Ishikawa (cell line): ENCODE measurements at regions not wholly inside any gene's neighbourhood (a gene's known extent, or its start where the extent isn't known, plus 50 kb on each side); places are given as distances from the start of the nearest gene placed in this dataset.

Source experiments
- CEBPB ChIP-seq: IDR thresholded peaks from 2 replicates; pipeline ENCODE4 v1.6.1; 2012
- CREB1 ChIP-seq: IDR thresholded peaks from 2 replicates; pipeline ENCODE4 v1.6.1; 2012; ENCODE audit warnings: low read depth
- EGR1 ChIP-seq: IDR thresholded peaks from 2 replicates; pipeline ENCODE4 v1.6.1; 2012
- EP300 ChIP-seq: IDR thresholded peaks from 2 replicates; pipeline ENCODE4 v1.6.1; 2012; ENCODE audit warnings: borderline replicate concordance
- FOXM1 ChIP-seq: IDR thresholded peaks from 2 replicates; pipeline ENCODE4 v1.6.1; 2012; ENCODE audit warnings: low read depth, borderline replicate concordance
- NFIC ChIP-seq: IDR thresholded peaks from 2 replicates; pipeline ENCODE4 v1.6.1; 2012
- RAD21 ChIP-seq: IDR thresholded peaks from 2 replicates; pipeline ENCODE4 v1.6.1; 2012; ENCODE audit warnings: low read depth
- TAF1 ChIP-seq: IDR thresholded peaks from 2 replicates; pipeline ENCODE4 v1.6.1; 2012; ENCODE audit warnings: low read depth, mild to moderate bottlenecking
- TCF12 ChIP-seq: IDR thresholded peaks from 2 replicates; pipeline ENCODE4 v1.6.1; 2012; ENCODE audit warnings: low read depth
- TEAD4 ChIP-seq: IDR thresholded peaks from 2 replicates; pipeline ENCODE4 v1.6.1; 2012
- YY1 ChIP-seq: IDR thresholded peaks from 2 replicates; pipeline ENCODE4 v1.6.1; 2012; ENCODE audit warnings: low read depth
- ZBTB7A ChIP-seq: IDR thresholded peaks from 2 replicates; pipeline ENCODE4 v1.6.1; 2012; ENCODE audit warnings: low read depth
- TF ChIP-seq, protein P1 (sequence below): IDR thresholded peaks from 2 replicates; pipeline ENCODE4 v1.6.1; 2012
- TF ChIP-seq, protein P2 (sequence below): IDR thresholded peaks from 2 replicates; pipeline ENCODE4 v1.6.1; 2012
- TF ChIP-seq, protein P3 (sequence below): IDR thresholded peaks from 2 replicates; pipeline ENCODE4 v1.6.1; 2012; ENCODE audit warnings: low read depth, mild to moderate bottlenecking

DNA sequence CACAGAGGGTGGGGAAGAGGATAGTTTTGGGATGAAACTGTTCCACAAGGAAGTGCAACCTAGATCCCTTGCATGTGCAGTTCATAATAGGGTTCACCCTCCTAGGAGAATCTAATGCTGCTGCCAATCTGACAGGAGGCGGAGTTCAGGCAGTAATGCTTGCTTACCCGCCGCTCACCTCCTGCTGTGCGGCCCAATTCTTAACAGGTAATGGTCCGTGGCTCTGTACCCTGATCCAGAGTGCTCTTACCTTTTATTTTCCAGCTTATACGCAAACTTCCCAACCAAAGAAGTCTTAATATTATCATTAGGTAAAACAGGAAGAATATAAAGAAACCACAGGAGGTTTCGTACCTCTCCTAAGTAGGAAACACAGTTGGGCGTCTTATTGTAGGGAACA lies 82.7 kb upstream of the CD302 start:
- TF ChIP-seq, protein P1, sequence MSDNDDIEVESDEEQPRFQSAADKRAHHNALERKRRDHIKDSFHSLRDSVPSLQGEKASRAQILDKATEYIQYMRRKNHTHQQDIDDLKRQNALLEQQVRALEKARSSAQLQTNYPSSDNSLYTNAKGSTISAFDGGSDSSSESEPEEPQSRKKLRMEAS: no peak
- TF ChIP-seq YY1: no peak
- TF ChIP-seq ZBTB7A: no peak
- TF ChIP-seq FOXM1: no peak
- no peak for TF ChIP-seq EP300
- no peak for TF ChIP-seq CREB1
- peak; percentile 70 for TF ChIP-seq TCF12
- no peak for TF ChIP-seq CEBPB
- TF ChIP-seq TEAD4: peak; percentile 66
- 0 out of 2 replicates have a peak, but pooled peaks have one; percentile 5 for TF ChIP-seq RAD21
- TF ChIP-seq EGR1: no peak
- TF ChIP-seq, protein P2, sequence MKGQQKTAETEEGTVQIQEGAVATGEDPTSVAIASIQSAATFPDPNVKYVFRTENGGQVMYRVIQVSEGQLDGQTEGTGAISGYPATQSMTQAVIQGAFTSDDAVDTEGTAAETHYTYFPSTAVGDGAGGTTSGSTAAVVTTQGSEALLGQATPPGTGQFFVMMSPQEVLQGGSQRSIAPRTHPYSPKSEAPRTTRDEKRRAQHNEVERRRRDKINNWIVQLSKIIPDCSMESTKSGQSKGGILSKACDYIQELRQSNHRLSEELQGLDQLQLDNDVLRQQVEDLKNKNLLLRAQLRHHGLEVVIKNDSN: peak; percentile 3; the same call in 1 of the 2 replicates
- TF ChIP-seq, protein P3, sequence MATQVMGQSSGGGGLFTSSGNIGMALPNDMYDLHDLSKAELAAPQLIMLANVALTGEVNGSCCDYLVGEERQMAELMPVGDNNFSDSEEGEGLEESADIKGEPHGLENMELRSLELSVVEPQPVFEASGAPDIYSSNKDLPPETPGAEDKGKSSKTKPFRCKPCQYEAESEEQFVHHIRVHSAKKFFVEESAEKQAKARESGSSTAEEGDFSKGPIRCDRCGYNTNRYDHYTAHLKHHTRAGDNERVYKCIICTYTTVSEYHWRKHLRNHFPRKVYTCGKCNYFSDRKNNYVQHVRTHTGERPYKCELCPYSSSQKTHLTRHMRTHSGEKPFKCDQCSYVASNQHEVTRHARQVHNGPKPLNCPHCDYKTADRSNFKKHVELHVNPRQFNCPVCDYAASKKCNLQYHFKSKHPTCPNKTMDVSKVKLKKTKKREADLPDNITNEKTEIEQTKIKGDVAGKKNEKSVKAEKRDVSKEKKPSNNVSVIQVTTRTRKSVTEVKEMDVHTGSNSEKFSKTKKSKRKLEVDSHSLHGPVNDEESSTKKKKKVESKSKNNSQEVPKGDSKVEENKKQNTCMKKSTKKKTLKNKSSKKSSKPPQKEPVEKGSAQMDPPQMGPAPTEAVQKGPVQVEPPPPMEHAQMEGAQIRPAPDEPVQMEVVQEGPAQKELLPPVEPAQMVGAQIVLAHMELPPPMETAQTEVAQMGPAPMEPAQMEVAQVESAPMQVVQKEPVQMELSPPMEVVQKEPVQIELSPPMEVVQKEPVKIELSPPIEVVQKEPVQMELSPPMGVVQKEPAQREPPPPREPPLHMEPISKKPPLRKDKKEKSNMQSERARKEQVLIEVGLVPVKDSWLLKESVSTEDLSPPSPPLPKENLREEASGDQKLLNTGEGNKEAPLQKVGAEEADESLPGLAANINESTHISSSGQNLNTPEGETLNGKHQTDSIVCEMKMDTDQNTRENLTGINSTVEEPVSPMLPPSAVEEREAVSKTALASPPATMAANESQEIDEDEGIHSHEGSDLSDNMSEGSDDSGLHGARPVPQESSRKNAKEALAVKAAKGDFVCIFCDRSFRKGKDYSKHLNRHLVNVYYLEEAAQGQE: no peak
- TF ChIP-seq TAF1: no peak
- peak; percentile 56 for TF ChIP-seq NFIC

DNA sequence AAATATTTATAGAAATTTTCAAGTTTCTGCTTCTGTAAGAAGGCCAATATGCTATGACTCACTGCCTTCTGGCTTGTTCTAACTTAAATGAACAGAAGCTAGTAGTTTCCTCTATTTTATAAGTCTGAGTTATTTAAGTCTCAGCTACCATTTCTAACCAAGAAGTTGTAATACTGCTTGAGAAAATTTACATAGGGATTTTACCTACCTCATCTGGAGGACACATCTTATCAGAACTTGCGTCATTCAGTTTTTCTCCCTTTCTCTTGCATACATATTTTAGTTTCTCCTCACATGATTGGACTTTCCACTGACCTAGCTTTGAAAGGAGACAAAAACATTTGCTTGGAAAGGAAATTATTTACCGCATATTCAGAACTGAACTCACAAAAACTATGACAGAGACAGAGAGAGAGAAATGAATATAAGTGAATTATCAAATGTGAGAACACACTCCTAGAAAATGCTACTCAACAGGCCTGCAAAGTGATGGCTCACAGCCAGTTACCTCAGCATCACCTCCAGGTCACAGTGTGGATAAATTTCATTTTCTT lies 81.1 kb upstream of the CD302 start:
- TF ChIP-seq RAD21 (no peak), FOXM1 (no peak), YY1 (no peak), NFIC (no peak), TAF1 (no peak), TCF12 (no peak), ZBTB7A (no peak), TEAD4 (no peak), CEBPB (no peak)
- TF ChIP-seq, protein P2: no peak

DNA sequence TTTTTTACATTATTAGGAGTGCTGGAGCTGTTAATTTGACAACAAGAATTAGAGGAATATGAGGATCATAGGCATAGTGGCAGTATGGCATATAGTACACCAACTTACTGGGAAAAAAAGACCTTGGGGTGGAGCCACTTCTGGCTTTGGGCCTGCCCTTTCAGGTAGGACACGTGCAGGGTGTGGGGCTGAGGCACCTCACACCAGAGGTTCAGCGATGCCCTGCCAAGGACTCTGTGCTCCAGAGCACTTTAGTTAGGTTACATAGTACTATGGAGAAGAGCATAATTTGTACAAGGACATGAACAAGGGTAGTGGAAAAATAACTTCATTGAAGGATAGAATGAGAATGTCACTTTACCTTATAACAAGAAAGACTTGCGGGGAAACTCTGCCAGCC lies 77.1 kb upstream of the CD302 start:
- TF ChIP-seq, protein P1: peak; percentile 55; the same call in 1 of the 2 replicates
- TF ChIP-seq EP300: no peak

DNA sequence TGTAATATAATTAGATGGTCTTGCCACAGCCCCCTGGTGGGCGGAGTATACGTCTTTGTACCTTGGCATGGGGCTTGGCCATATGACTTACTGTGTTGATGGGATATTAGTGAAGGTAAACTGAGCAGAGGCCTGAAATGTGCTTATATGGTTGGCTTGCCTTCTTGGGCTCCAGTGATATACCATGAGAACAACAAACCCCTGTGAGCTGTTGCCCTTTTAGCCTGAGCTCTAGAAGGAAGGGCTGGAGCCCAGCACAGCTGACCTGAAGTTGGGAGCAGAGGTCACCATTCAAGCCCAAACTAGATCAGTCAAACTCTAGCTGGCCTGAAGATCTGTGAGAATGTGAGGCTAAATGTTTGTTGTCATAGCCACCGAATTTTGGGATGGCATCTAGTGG lies 75.2 kb upstream of the CD302 start:
- TF ChIP-seq CREB1: no peak

DNA sequence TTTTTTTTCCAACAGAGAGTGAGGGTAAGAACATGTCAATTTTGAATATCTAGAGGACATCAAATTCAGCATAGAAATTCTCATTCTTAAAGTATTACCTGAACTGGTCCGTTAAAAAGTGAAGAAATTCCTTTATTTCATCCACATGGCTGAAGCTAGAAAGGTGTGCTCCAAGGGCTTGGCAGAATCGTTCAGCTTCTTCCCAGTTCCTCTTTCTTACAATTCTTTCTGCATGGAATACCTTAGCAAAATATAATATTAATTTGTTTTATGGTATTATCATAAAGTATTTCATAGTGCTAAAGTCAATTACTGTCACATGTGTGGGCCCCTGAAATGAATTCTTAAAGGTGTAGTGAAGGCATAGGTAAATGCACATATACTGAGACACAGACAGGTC lies 74.3 kb upstream of the CD302 start:
- TF ChIP-seq CEBPB (no peak), FOXM1 (no peak), EGR1 (no peak), RAD21 (no peak), YY1 (no peak), TCF12 (no peak)
- TF ChIP-seq, protein P3: no peak
- TF ChIP-seq, protein P2: no peak

DNA sequence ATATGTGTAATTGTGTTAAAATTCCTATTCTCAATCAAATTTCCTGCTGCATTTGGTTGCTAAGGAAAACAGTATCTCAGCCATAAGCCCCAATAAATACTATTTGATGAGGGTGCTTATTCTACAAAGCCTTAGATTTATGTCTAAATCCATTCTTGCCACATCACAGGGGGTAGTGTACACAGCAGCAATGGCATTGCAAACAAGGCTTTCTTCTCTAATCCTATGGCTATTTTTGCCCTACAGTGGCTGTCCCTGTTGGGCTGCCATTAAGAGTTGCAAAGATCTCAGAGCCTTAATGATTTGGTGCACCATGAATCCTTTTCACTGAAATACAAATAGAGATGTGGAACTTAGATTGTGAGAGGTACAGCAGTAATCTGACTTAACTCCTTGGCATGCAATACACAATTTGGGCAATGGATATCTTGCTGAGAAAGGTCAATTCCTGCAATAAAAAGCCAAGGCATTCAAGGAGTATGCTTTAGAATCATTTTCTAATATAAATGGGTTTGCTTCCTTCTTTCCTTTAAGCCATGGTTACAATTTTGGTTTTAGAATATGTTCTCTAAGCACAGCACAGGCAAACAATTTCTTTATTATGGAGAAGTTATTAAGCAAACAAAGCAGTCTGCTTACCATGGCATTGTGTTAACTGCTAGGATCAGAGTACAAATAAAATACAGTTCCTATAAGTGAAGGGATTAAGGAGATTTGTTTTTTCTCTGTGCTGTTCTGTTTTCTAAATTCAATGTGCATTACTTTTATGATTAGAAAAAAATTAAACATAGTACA lies 69.8 kb upstream of the CD302 start:
- TF ChIP-seq YY1: no peak
- TF ChIP-seq TCF12: no peak
- no peak for TF ChIP-seq NFIC
- TF ChIP-seq TEAD4: no peak
- TF ChIP-seq EGR1: no peak
